CD14-positive monocyte (primary cell): ENCODE measurements at regions not wholly inside any gene's neighbourhood (a gene's known extent, or its start where the extent isn't known, plus 50 kb on each side); places are given as distances from the start of the nearest gene placed in this dataset.

Experiments
- DNase-seq, 3 donors: peaks; one replicate each; pipeline ENCODE4 v3.0.0-alpha.2; 2011 to 2022
- H2AFZ ChIP-seq: 2 replicates; pipeline ENCODE4 v1.6.0; 2012; ENCODE audit warnings: mild to moderate bottlenecking, low read depth, low read length, inconsistent platforms; ENCODE audit not compliant: insufficient read depth, poor library complexity, severe bottlenecking
- H3K27ac ChIP-seq, 2 donors: 1 replicate in 1 of 2; 2 replicates in 1 of 2; pipeline ENCODE4 v1.5.1; 2012 to 2013; ENCODE audit warnings: low read length in 2 of 2, control low read depth in 1 of 2, inconsistent platforms in 1 of 2, low read depth in 1 of 2, mild to moderate bottlenecking in 1 of 2
- H3K27me3 ChIP-seq, 2 donors: one replicate each; pipeline versions ENCODE4 v1.6.0 to v1.6.1; 2011 to 2013; ENCODE audit warnings: low read length in 2 of 2; ENCODE audit not compliant: control insufficient read depth in 2 of 2, insufficient read depth in 2 of 2
- H3K36me3 ChIP-seq, 2 donors: replicated peaks in 1 of 2; 1 replicate in 1 of 2; 2 replicates in 1 of 2; pipeline versions ENCODE4 v1.5.1 to v1.6.1; 2012 to 2013; ENCODE audit warnings: low read length in 2 of 2, control low read depth in 1 of 2, inconsistent platforms in 1 of 2, mild to moderate bottlenecking in 1 of 2; ENCODE audit not compliant: insufficient read depth in 2 of 2, control insufficient read depth in 1 of 2
- H3K4me1 ChIP-seq, 2 donors: 1 replicate in 1 of 2; 2 replicates in 1 of 2; pipeline versions ENCODE4 v1.5.1 to v1.6.1; 2012 to 2013; ENCODE audit warnings: low read length in 2 of 2, control low read depth in 1 of 2, inconsistent platforms in 1 of 2, mild to moderate bottlenecking in 1 of 2, moderate library complexity in 1 of 2; ENCODE audit not compliant: insufficient read depth in 2 of 2, control insufficient read depth in 1 of 2
- H3K4me2 ChIP-seq: replicated peaks from 2 replicates; pipeline ENCODE3; 2012; ENCODE audit warnings: low read length, moderate library complexity, mild to moderate bottlenecking; ENCODE audit not compliant: poor library complexity, severe bottlenecking; ENCODE audit errors: extremely low read depth
- H3K4me3 ChIP-seq, 3 experiments: fragments of 200-600 bp in 1 of 3; sonication (generic) in 1 of 3; replicated peaks in 1 of 3; 1 replicate in 2 of 3; 2 replicates in 1 of 3; pipeline ENCODE4 v1.5.1; 2011 to 2013; ENCODE audit warnings: low read length in 3 of 3, mild to moderate bottlenecking in 3 of 3, control low read depth in 2 of 3, low read depth in 2 of 3, inconsistent platforms in 1 of 3, moderate library complexity in 1 of 3
- H3K79me2 ChIP-seq: 2 replicates; pipeline ENCODE4 v1.6.0; 2012; ENCODE audit warnings: mild to moderate bottlenecking, control low read depth, inconsistent platforms, low read length, moderate library complexity; ENCODE audit not compliant: insufficient read depth
- H3K9ac ChIP-seq: 2 replicates; pipeline ENCODE4 v1.6.0; 2017; ENCODE audit warnings: low read length, mild to moderate bottlenecking; ENCODE audit not compliant: insufficient read depth, poor library complexity, severe bottlenecking
- H3K9me3 ChIP-seq, 2 donors: replicated peaks in 1 of 2; 1 replicate in 1 of 2; 2 replicates in 1 of 2; pipeline versions ENCODE4 v1.5.1 to v1.6.1; 2012 to 2013; ENCODE audit warnings: low read length in 2 of 2, control low read depth in 1 of 2; ENCODE audit not compliant: control insufficient read depth in 1 of 2, insufficient read depth in 1 of 2
- H4K20me1 ChIP-seq: 2 replicates; pipeline ENCODE4 v1.6.0; 2012; ENCODE audit warnings: mild to moderate bottlenecking, low read length, control low read depth, moderate library complexity; ENCODE audit not compliant: insufficient read depth
- H3K27ac Mint-ChIP-seq, 7 donors: one replicate each; pipeline ENCODE4 v1.8.0; 2020; ENCODE audit warnings: mild to moderate bottlenecking in 7 of 7, mixed read lengths in 7 of 7, moderate library complexity in 6 of 7, inconsistent platforms in 2 of 7
- H3K27me3 Mint-ChIP-seq, 3 donors: one replicate each; pipeline ENCODE4 v1.8.0; 2021 to 2022; ENCODE audit warnings: low read depth in 3 of 3, mild to moderate bottlenecking in 3 of 3, mixed read lengths in 3 of 3, moderate library complexity in 3 of 3, inconsistent platforms in 1 of 3
- H3K36me3 Mint-ChIP-seq, 2 donors: one replicate each; pipeline ENCODE4 v1.8.0; 2020; ENCODE audit warnings: mixed read lengths in 2 of 2, inconsistent platforms in 1 of 2, mild to moderate bottlenecking in 1 of 2
- H3K4me1 Mint-ChIP-seq: one replicate; pipeline ENCODE4 v1.8.0; 2020; ENCODE audit warnings: mild to moderate bottlenecking, mixed read lengths
- H3K4me3 Mint-ChIP-seq, 2 donors: one replicate each; pipeline ENCODE4 v1.8.0; 2020; ENCODE audit warnings: mild to moderate bottlenecking in 2 of 2, mixed read lengths in 2 of 2, moderate library complexity in 1 of 2
- H3K9me3 Mint-ChIP-seq, 7 donors: one replicate each; pipeline ENCODE4 v1.8.0; 2020 to 2022; ENCODE audit warnings: mixed read lengths in 7 of 7, mild to moderate bottlenecking in 6 of 7, moderate library complexity in 6 of 7, inconsistent platforms in 2 of 7
- CTCF ChIP-seq: fragments of 200-600 bp; IDR thresholded peaks from one replicate; pipeline ENCODE4 v1.8.0; 2022; ENCODE audit warnings: antibody characterized with exemption, mild to moderate bottlenecking
- WGBS: methylation state at CpG from one replicate; pipeline ENCODE4 v1.1.5; 2013; ENCODE audit warnings: missing lambda C conversion rate; ENCODE audit not compliant: insufficient coverage; 5-methylcytosine and 5-hydroxymethylcytosine counted together
- intact Hi-C, 2 donors: fragments of 100-400 bp; cut with micrococcal nuclease; formaldehyde crosslinking; loops; one replicate each; pipeline versions ENCODE4 v1.15.0 to v1.15.1; 2023

DNA sequence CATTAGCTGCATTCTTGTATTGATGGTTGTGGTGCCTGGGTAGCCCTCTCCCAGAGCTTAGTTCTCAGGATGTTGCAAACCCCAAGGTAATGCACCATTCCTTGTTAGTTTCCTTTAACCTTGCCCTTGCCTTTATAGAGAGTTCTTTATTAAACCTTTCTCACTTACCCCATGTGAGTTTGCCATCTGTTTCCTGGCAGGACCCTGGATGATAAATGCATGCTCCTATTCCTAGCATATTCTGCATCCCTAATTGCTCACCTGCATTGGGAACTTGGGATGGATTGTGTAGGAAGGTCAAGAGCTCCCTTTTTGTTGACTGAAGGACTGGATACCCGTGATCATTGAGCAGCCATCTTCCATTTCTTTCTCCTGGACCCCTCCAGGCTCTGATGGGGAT, 59.9 kb upstream of the AP1S2 start:
- peaks cover 3 to 5% of the 10 kb centered on the region in 2 donors for H3K36me3 Mint-ChIP-seq
- Histone ChIP-seq H3K36me3 (no peaks in the 10 kb centered on the region), H3K4me2 (no peak overlapping the region), H3K4me1 (peaks cover 89 to 97% of the 10 kb centered on the region in 2 donors), H3K27ac (no peak overlapping the region), H3K79me2 (no peaks in the 10 kb centered on the region), H2AFZ (no peak overlapping the region), H3K9me3 (no peaks in the 10 kb centered on the region), H3K9ac (no peak overlapping the region), H4K20me1 (no peaks in the 10 kb centered on the region), H3K4me3 (no peak overlapping the region), H3K27me3 (peaks cover 0 to 19% of the 10 kb centered on the region in 2 donors)
- WGBS, result no CpG with 5 or more reads among the region's 1 CpG
- no peak overlapping the region for H3K4me3 Mint-ChIP-seq
- H3K27ac Mint-ChIP-seq, result peak overlapping the region in 1 of 7 donors; percentile 61
- no peak for TF ChIP-seq CTCF
- DNase-seq, result no peak
- intact Hi-C loops, result loop anchor here (10.0 kb wide), 2 partner anchors 60 to 210 kb away; partner anchors contain the start of genes AP1S2 (in 2 of the 2) and GRPR (in 1 of the 2)
- H3K4me1 Mint-ChIP-seq, result peaks cover 72% of the 10 kb centered on the region
- peaks cover 0 to 30% (median 0%) of the 10 kb centered on the region in 3 donors for H3K27me3 Mint-ChIP-seq
- peaks cover 0 to 15% (median 7%) of the 10 kb centered on the region in 7 donors for H3K9me3 Mint-ChIP-seq

- Histone ChIP-seq H3K27ac (no peak overlapping the region), H2AFZ (no peak overlapping the region), H4K20me1 (no peaks in the 10 kb centered on the region), H3K4me1 (peaks cover 91 to 97% of the 10 kb centered on the region in 2 donors), H3K79me2 (no peaks in the 10 kb centered on the region), H3K4me3 (no peak overlapping the region), H3K9me3 (no peaks in the 10 kb centered on the region), H3K36me3 (no peaks in the 10 kb centered on the region), H3K9ac (no peak overlapping the region), H3K4me2 (no peak overlapping the region), H3K27me3 (peaks cover 0 to 22% of the 10 kb centered on the region in 2 donors)
- H3K27me3 Mint-ChIP-seq, result peaks cover 0 to 30% (median 0%) of the 10 kb centered on the region in 3 donors
- peak overlapping the region in 5 of 7 donors; percentile 3 to 78 (median 52) for H3K27ac Mint-ChIP-seq
- intact Hi-C loops, result loop anchor here (10.0 kb wide), 2 partner anchors 58 to 212 kb away; partner anchors contain the start of genes AP1S2 (in 2 of the 2) and GRPR (in 1 of the 2)
- no peak overlapping the region for H3K4me3 Mint-ChIP-seq
- TF ChIP-seq CTCF, result no peak
- H3K36me3 Mint-ChIP-seq, result peaks cover 3 to 5% of the 10 kb centered on the region in 2 donors
- H3K9me3 Mint-ChIP-seq, result peaks cover 0 to 12% (median 7%) of the 10 kb centered on the region in 7 donors
- H3K4me1 Mint-ChIP-seq, result peaks cover 70% of the 10 kb centered on the region
- WGBS, result no CpG with 5 or more reads among the region's 1 CpG
- no peak for DNase-seq
Measured at GRCh38 chrX:15913146-15913545, 58.5 kb upstream of the AP1S2 start.
